ENCODE measurements at regions not wholly inside any gene's neighbourhood (a gene's known extent, or its start where the extent isn't known, plus 50 kb on each side); places are given as distances from the start of the nearest gene placed in this dataset.

DNA sequence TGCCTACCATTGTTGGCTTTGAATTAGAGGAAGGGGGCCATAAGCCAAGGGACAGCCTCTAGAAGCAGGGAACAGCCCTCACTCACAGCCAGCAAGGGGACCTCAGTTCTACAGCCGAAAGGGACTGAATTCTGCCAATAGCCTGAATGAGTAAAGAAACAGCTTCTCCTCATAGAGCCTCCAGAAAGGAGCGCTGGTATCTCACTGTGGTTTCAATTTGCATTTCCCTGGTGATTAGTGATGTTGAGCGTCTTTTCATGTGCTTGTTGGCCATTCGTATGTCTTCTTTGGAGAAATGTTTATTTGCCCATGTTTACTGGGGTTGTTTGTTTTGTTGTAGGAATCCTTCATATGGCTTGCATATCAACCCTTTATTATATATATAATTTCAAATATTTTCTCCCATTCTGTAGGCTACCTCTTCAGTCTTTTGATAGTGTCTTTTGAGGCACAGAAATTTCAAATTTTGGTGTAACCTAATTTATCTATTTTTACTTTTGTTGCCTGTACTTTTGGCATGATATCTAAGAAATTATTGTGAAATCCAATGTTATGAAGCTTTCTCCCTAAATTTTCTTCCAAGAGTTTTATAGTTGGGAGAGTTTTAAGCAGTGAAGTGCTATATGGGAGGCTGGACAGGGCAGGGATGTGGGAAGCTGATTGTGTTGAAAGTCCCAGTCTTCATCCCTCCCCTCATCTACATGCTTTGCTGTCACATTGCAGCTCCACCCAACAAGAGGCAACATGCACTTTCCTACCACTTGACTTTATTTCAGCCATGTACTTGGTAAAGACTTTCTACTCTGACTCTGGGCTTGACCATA, 57.1 kb upstream of the GPCPD1 start:
- CTCF ChIA-PET: interaction anchor here (1.4 kb wide), 2 partner anchors 13 to 120 kb away, joined by 3 to 4 read pairs; no protein-coding TSS in a partner anchor
- FAIRE-seq: peak; percentile 93
- peak; percentile 71 for ATAC-seq
- Histone ChIP-seq H3K4me2 (ENCODE audit: control insufficient read depth, insufficient read depth) (no peak overlapping the region), H2AFZ (ENCODE audit: control insufficient read depth, low read depth, low read length) (no peak overlapping the region), H3K36me3 (ENCODE audit: control insufficient read depth in 2 of 2, insufficient read depth in 2 of 2, low read length in 1 of 2) (no peaks in the 10 kb centered on the region), H3K27me3 (replicated peaks in 1 of 2; ENCODE audit: control insufficient read depth in 2 of 2, insufficient read depth in 2 of 2, low read length in 1 of 2) (no peaks in the 10 kb centered on the region), H3K4me1 (ENCODE audit: control insufficient read depth, insufficient read depth, low read length) (peaks cover 3% of the 10 kb centered on the region), H3K4me3 (no peak overlapping the region), H3K27ac (ENCODE audit: control insufficient read depth, insufficient read depth) (no peak overlapping the region), H4K20me1 (ENCODE audit: control insufficient read depth, insufficient read depth) (no peaks in the 10 kb centered on the region), H3K9ac (ENCODE audit: control insufficient read depth, insufficient read depth, low read length) (no peak overlapping the region), H3K79me2 (ENCODE audit: control insufficient read depth, insufficient read depth, low read length) (no peaks in the 10 kb centered on the region), H3K9me3 (replicated peaks; ENCODE audit: control insufficient read depth, insufficient read depth, low read length) (no peaks in the 10 kb centered on the region; the same call in 2 of the 3 replicates)
- in situ Hi-C loops (cut with MboI): no loop called here
- DNase-seq (ENCODE audit: low read depth, low spot score): no peak
- intact Hi-C loops (cut with micrococcal nuclease; ENCODE audit: unreplicated experiment): no loop called here
- 5% methylated on average over 4 of the region's 4 CpGs for WGBS (ENCODE audit: insufficient coverage, insufficient replicate concordance, low lambda C conversion rate, missing lambda C conversion rate)
- POLR2A ChIA-PET: interaction anchor here (1.0 to 1.5 kb wide), 3 partner anchors 13 to 21 kb away, joined by 3 to 8 read pairs (median 4); no protein-coding TSS in a partner anchor
- RAD21 ChIA-PET (ENCODE audit: unreplicated experiment): interaction anchor here (1.0 to 1.6 kb wide), 5 partner anchors 14 to 138 kb away, joined by 3 to 4 read pairs (median 3); no protein-coding TSS in a partner anchor
- BruUV-seq (replicated peaks): no TSS peak
- SMC1A ChIA-PET (ENCODE audit: uncharacterized antibody, unreplicated experiment): interaction anchor here (0.8 to 4.0 kb wide), 5 partner anchors 10 to 74 kb away, joined by 3 to 37 read pairs (median 3); no protein-coding TSS in a partner anchor
- no peak for TF ChIP-seq EZH2 (IDR thresholded peaks at IDR 0.05; ENCODE audit: borderline replicate concordance, control insufficient read depth, low read depth, low read length)
- TF ChIP-seq RUNX3 (IDR thresholded peaks at IDR 0.05; ENCODE audit: low read length): peak; percentile 46; the same call in 1 of the 2 replicates
- TF ChIP-seq MTA3 (IDR thresholded peaks at IDR 0.05; ENCODE audit: borderline replicate concordance, low read length): no peak
- no peak for TF ChIP-seq DPF2 (IDR thresholded peaks at IDR 0.05)
- TF ChIP-seq CREB1 (IDR thresholded peaks at IDR 0.05; ENCODE audit: low read depth): 0 out of 2 replicates have a peak, but pooled peaks have one; percentile 21
- TF ChIP-seq, protein P1, sequence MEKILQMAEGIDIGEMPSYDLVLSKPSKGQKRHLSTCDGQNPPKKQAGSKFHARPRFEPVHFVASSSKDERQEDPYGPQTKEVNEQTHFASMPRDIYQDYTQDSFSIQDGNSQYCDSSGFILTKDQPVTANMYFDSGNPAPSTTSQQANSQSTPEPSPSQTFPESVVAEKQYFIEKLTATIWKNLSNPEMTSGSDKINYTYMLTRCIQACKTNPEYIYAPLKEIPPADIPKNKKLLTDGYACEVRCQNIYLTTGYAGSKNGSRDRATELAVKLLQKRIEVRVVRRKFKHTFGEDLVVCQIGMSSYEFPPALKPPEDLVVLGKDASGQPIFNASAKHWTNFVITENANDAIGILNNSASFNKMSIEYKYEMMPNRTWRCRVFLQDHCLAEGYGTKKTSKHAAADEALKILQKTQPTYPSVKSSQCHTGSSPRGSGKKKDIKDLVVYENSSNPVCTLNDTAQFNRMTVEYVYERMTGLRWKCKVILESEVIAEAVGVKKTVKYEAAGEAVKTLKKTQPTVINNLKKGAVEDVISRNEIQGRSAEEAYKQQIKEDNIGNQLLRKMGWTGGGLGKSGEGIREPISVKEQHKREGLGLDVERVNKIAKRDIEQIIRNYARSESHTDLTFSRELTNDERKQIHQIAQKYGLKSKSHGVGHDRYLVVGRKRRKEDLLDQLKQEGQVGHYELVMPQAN (conservative IDR thresholded peaks at IDR 0.05): no peak
- TF ChIP-seq, protein P2, sequence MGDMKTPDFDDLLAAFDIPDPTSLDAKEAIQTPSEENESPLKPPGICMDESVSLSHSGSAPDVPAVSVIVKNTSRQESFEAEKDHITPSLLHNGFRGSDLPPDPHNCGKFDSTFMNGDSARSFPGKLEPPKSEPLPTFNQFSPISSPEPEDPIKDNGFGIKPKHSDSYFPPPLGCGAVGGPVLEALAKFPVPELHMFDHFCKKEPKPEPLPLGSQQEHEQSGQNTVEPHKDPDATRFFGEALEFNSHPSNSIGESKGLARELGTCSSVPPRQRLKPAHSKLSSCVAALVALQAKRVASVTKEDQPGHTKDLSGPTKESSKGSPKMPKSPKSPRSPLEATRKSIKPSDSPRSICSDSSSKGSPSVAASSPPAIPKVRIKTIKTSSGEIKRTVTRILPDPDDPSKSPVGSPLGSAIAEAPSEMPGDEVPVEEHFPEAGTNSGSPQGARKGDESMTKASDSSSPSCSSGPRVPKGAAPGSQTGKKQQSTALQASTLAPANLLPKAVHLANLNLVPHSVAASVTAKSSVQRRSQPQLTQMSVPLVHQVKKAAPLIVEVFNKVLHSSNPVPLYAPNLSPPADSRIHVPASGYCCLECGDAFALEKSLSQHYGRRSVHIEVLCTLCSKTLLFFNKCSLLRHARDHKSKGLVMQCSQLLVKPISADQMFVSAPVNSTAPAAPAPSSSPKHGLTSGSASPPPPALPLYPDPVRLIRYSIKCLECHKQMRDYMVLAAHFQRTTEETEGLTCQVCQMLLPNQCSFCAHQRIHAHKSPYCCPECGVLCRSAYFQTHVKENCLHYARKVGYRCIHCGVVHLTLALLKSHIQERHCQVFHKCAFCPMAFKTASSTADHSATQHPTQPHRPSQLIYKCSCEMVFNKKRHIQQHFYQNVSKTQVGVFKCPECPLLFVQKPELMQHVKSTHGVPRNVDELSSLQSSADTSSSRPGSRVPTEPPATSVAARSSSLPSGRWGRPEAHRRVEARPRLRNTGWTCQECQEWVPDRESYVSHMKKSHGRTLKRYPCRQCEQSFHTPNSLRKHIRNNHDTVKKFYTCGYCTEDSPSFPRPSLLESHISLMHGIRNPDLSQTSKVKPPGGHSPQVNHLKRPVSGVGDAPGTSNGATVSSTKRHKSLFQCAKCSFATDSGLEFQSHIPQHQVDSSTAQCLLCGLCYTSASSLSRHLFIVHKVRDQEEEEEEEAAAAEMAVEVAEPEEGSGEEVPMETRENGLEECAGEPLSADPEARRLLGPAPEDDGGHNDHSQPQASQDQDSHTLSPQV (IDR thresholded peaks at IDR 0.05): no peak
- TF ChIP-seq RFX5 (IDR thresholded peaks at IDR 0.05; ENCODE audit: low read depth, low read length): peak; percentile 84; the same call in 1 of the 2 replicates
- no peak for TF ChIP-seq TARDBP (IDR thresholded peaks at IDR 0.05; ENCODE audit: borderline replicate concordance)
- TF ChIP-seq MEF2B (IDR thresholded peaks at IDR 0.05; ENCODE audit: partially characterized antibody, poor library complexity, severe bottlenecking): peak; percentile 22
- peak; percentile 88; the same call in 2 of the 3 replicates for TF ChIP-seq POU2F2 (IDR thresholded peaks at IDR 0.05; ENCODE audit: borderline replicate concordance, low read depth, low read length)
- TF ChIP-seq RELA (IDR thresholded peaks at IDR 0.05; ENCODE audit: borderline replicate concordance, partially characterized antibody): no peak
- TF ChIP-seq, protein P3, sequence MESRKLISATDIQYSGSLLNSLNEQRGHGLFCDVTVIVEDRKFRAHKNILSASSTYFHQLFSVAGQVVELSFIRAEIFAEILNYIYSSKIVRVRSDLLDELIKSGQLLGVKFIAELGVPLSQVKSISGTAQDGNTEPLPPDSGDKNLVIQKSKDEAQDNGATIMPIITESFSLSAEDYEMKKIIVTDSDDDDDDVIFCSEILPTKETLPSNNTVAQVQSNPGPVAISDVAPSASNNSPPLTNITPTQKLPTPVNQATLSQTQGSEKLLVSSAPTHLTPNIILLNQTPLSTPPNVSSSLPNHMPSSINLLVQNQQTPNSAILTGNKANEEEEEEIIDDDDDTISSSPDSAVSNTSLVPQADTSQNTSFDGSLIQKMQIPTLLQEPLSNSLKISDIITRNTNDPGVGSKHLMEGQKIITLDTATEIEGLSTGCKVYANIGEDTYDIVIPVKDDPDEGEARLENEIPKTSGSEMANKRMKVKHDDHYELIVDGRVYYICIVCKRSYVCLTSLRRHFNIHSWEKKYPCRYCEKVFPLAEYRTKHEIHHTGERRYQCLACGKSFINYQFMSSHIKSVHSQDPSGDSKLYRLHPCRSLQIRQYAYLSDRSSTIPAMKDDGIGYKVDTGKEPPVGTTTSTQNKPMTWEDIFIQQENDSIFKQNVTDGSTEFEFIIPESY (IDR thresholded peaks at IDR 0.05): no peak
- TF ChIP-seq PML (IDR thresholded peaks at IDR 0.05; ENCODE audit: low read length): no peak
- no peak for TF ChIP-seq EED (IDR thresholded peaks at IDR 0.05; ENCODE audit: low read depth)
- no peak for TF ChIP-seq FOS (IDR thresholded peaks at IDR 0.05; ENCODE audit: borderline replicate concordance, extremely low read depth, insufficient read length)

Measured in GM12878 (cell line).